KMS-11 (cell line): ENCODE measurements at regions not wholly inside any gene's neighbourhood (a gene's known extent, or its start where the extent isn't known, plus 50 kb on each side); places are given as distances from the start of the nearest gene placed in this dataset.
"Not testable (repeated sequence)": the region's sequence is repeated elsewhere in the genome, so short reads cannot be mapped to it uniquely, and the experiment has no call there.

Experiments used
- H2AFZ ChIP-seq: fragments of 200-600 bp; sonication (generic); 2 replicates; pipeline ENCODE4 v1.6.1; 2016; ENCODE audit warnings: antibody characterized with exemption, mixed run types, low read depth
- H3K27ac ChIP-seq: fragments of 200-600 bp; sonication (generic); 2 replicates; pipeline ENCODE4 v1.6.1; 2016; ENCODE audit warnings: mild to moderate bottlenecking, mixed run types
- H3K27me3 ChIP-seq: fragments of 200-600 bp; sonication (generic); 2 replicates; pipeline ENCODE4 v1.6.1; 2017; ENCODE audit warnings: mild to moderate bottlenecking, low read depth, mixed run types, moderate library complexity; ENCODE audit not compliant: insufficient read depth
- H3K36me3 ChIP-seq: fragments of 200-600 bp; sonication (generic); 2 replicates; pipeline ENCODE4 v1.6.1; 2017; ENCODE audit warnings: mild to moderate bottlenecking, mixed run types; ENCODE audit not compliant: insufficient read depth
- H3K4me1 ChIP-seq: fragments of 200-600 bp; sonication (generic); 2 replicates; pipeline ENCODE4 v1.6.1; 2016; ENCODE audit warnings: mild to moderate bottlenecking, low read depth, mixed run types; ENCODE audit not compliant: poor library complexity, severe bottlenecking
- H3K4me2 ChIP-seq: fragments of 200-600 bp; sonication (generic); 2 replicates; pipeline ENCODE4 v1.7.0; 2016; ENCODE audit warnings: mild to moderate bottlenecking, mixed run types
- H3K4me3 ChIP-seq: fragments of 200-600 bp; sonication (generic); IDR thresholded peaks from 2 replicates; pipeline ENCODE4 v1.6.1; 2017; ENCODE audit warnings: low read depth, low read length, mixed read lengths; ENCODE audit not compliant: insufficient read depth
- H3K79me2 ChIP-seq: fragments of 200-600 bp; sonication (generic); 2 replicates; pipeline ENCODE4 v1.6.1; 2016; ENCODE audit warnings: low read depth, mixed run types; ENCODE audit not compliant: insufficient read depth
- H3K9ac ChIP-seq: fragments of 200-600 bp; sonication (generic); 2 replicates; pipeline ENCODE4 v1.6.1; 2016; ENCODE audit warnings: mild to moderate bottlenecking, mixed run types
- H4K20me1 ChIP-seq: fragments of 200-600 bp; sonication (generic); 2 replicates; pipeline ENCODE4 v1.6.1; 2016; ENCODE audit warnings: mild to moderate bottlenecking, mixed run types; ENCODE audit not compliant: insufficient read depth
- CTCF ChIP-seq: fragments of 200-600 bp; sonication (generic); conservative IDR thresholded peaks from 2 replicates; pipeline ENCODE4 v1.6.1; 2017; ENCODE audit warnings: low read depth, mild to moderate bottlenecking, antibody characterized with exemption, low read length, moderate library complexity, mixed read lengths

GRCh38 chr16:8115814-8116213, 474.5 kb downstream of the TMEM114 start:
- Histone ChIP-seq H4K20me1 (no peaks in the 10 kb centered on the region), H3K9ac (no peak overlapping the region), H3K36me3 (no peaks in the 10 kb centered on the region), H3K4me3 (no peak overlapping the region), H2AFZ (no peak overlapping the region), H3K27ac (no peak overlapping the region), H3K27me3 (no peaks in the 10 kb centered on the region), H3K4me1 (no peaks in the 10 kb centered on the region), H3K79me2 (no peaks in the 10 kb centered on the region), H3K4me2 (no peak overlapping the region)
- no peak for TF ChIP-seq CTCF

GRCh38 chr16:8114941-8115340, 475.4 kb downstream of the TMEM114 start:
- not testable (repeated sequence) for H3K4me2 ChIP-seq, H3K4me1 ChIP-seq, H3K4me3 ChIP-seq, H4K20me1 ChIP-seq, H3K79me2 ChIP-seq, H3K27me3 ChIP-seq, H2AFZ ChIP-seq, H3K27ac ChIP-seq, H3K36me3 ChIP-seq, H3K9ac ChIP-seq

GRCh38 chr16:8113843-8114242, 476.5 kb downstream of the TMEM114 start:
- no peak for TF ChIP-seq CTCF
- Histone ChIP-seq H3K4me1 (no peaks in the 10 kb centered on the region), H3K79me2 (no peaks in the 10 kb centered on the region), H3K36me3 (no peaks in the 10 kb centered on the region), H3K27ac (no peak overlapping the region), H3K4me2 (no peak overlapping the region), H2AFZ (no peak overlapping the region), H3K27me3 (no peaks in the 10 kb centered on the region), H3K4me3 (no peak overlapping the region), H4K20me1 (no peaks in the 10 kb centered on the region), H3K9ac (no peak overlapping the region)

GRCh38 chr16:8110572-8111514, 479.5 kb downstream of the TMEM114 start:
- Histone ChIP-seq H3K4me1 (no peaks in the 10 kb centered on the region), H3K36me3 (no peaks in the 10 kb centered on the region), H3K27me3 (no peaks in the 10 kb centered on the region), H3K4me3 (no peak overlapping the region), H3K4me2 (no peak overlapping the region), H3K79me2 (no peaks in the 10 kb centered on the region), H3K27ac (no peak overlapping the region), H2AFZ (no peak overlapping the region), H3K9ac (no peak overlapping the region), H4K20me1 (no peaks in the 10 kb centered on the region)
- no peak for TF ChIP-seq CTCF
